Keratinocyte (primary cell): ENCODE measurements at regions not wholly inside any gene's neighbourhood (a gene's known extent, or its start where the extent isn't known, plus 50 kb on each side); places are given as distances from the start of the nearest gene placed in this dataset.

Source experiments
- DNase-seq: peaks from one replicate; pipeline ENCODE4 v3.0.0-alpha.2; 2011; ENCODE audit warnings: low read depth, missing footprints, low spot score
- FAIRE-seq: peaks from 2 replicates; lab custom pipeline; 2011; peaks lifted over from hg19 to GRCh38; lab: Jason Lieb, UNC
- H2AFZ ChIP-seq: 2 replicates; pipeline ENCODE4 v1.6.0; 2012; ENCODE audit warnings: low read length, control low read depth, inconsistent platforms; ENCODE audit not compliant: control insufficient read depth
- H3K27ac ChIP-seq: 2 replicates; pipeline ENCODE4 v1.5.1; 2011; ENCODE audit warnings: low read length; ENCODE audit not compliant: control insufficient read depth, insufficient read depth
- H3K27me3 ChIP-seq: 3 replicates; pipeline ENCODE4 v1.6.0; 2011; ENCODE audit warnings: low read length; ENCODE audit not compliant: control insufficient read depth, insufficient read depth; ENCODE audit errors: extremely low read depth
- H3K36me3 ChIP-seq, 2 experiments: 2 replicates in 1 of 2; 3 replicates in 1 of 2; pipeline ENCODE4 v1.5.1; 2011; ENCODE audit warnings: low read length in 2 of 2, mild to moderate bottlenecking in 1 of 2; ENCODE audit not compliant: control insufficient read depth in 2 of 2, insufficient read depth in 2 of 2; ENCODE audit errors: extremely low read depth in 1 of 2
- H3K4me1 ChIP-seq: 3 replicates; pipeline ENCODE4 v1.5.1; 2011; ENCODE audit warnings: low read length; ENCODE audit not compliant: control insufficient read depth, insufficient read depth; ENCODE audit errors: extremely low read depth
- H3K4me2 ChIP-seq: 3 replicates; pipeline ENCODE4 v1.6.0; 2011; ENCODE audit warnings: low read depth, low read length; ENCODE audit not compliant: control insufficient read depth, insufficient read depth; ENCODE audit errors: extremely low read depth
- H3K4me3 ChIP-seq, 3 experiments: fragments of 200-600 bp in 1 of 3; sonication (generic) in 1 of 3; 2 replicates in 2 of 3; 3 replicates in 1 of 3; pipeline ENCODE4 v1.5.1; 2011 to 2016; ENCODE audit warnings: low read length in 3 of 3, mild to moderate bottlenecking in 3 of 3, control low read depth in 2 of 3, inconsistent platforms in 1 of 3, low read depth in 1 of 3, mixed read lengths in 1 of 3, mixed run types in 1 of 3, moderate library complexity in 1 of 3; ENCODE audit not compliant: control insufficient read depth in 2 of 3, insufficient read depth in 2 of 3; ENCODE audit errors: extremely low read depth in 1 of 3
- H3K79me2 ChIP-seq: 2 replicates; pipeline ENCODE4 v1.6.0; 2012; ENCODE audit warnings: low read length; ENCODE audit not compliant: control insufficient read depth, insufficient read depth
- H3K9ac ChIP-seq: 3 replicates; pipeline ENCODE4 v1.6.0; 2011; ENCODE audit warnings: low read length; ENCODE audit not compliant: control insufficient read depth, insufficient read depth; ENCODE audit errors: extremely low read depth
- H3K9me1 ChIP-seq: 3 replicates; pipeline ENCODE4 v1.6.0; 2011; ENCODE audit warnings: low read length; ENCODE audit not compliant: control insufficient read depth, insufficient read depth; ENCODE audit errors: extremely low read depth
- H3K9me3 ChIP-seq: 2 replicates; pipeline ENCODE4 v1.5.1; 2012; ENCODE audit warnings: low read depth, low read length; ENCODE audit not compliant: control insufficient read depth
- H4K20me1 ChIP-seq: 3 replicates; pipeline ENCODE4 v1.6.0; 2011; ENCODE audit warnings: low read length; ENCODE audit not compliant: control insufficient read depth, insufficient read depth; ENCODE audit errors: extremely low read depth
- CTCF ChIP-seq, 3 experiments: IDR thresholded peaks in 1 of 3; conservative IDR thresholded peaks in 1 of 3; optimal IDR thresholded peaks in 1 of 3; 2 replicates in 2 of 3; 3 replicates in 1 of 3; pipeline versions ENCODE3 to v1.5.1; 2011; ENCODE audit warnings: low read length in 3 of 3, mild to moderate bottlenecking in 3 of 3, moderate library complexity in 2 of 3, control low read depth in 1 of 3, inconsistent platforms in 1 of 3; ENCODE audit not compliant: insufficient read depth in 2 of 3; ENCODE audit errors: extremely low read depth in 1 of 3
- EZH2 ChIP-seq: IDR thresholded peaks from one replicate; pipeline ENCODE4 v1.6.1; 2012; ENCODE audit warnings: inconsistent platforms, mild to moderate bottlenecking, low read length, moderate library complexity
- dilution Hi-C: fragments of 300-500 bp; cut with MboI; formaldehyde crosslinking; loops from one replicate; pipeline ENCODE4 v1.7.0; 2020; ENCODE audit warnings: low sequenced_read_pairs; ENCODE audit not compliant: extremely low pct_ligation_motif_present

GRCh38 chr5:89178541-89178940 is 295.6 kb upstream of the MEF2C start:
- Histone ChIP-seq H3K4me1 (no peaks in the 10 kb centered on the region), H3K9me1 (no peaks in the 10 kb centered on the region), H3K4me2 (no peak overlapping the region), H3K27ac (no peak overlapping the region), H3K9me3 (no peaks in the 10 kb centered on the region), H4K20me1 (no peaks in the 10 kb centered on the region), H2AFZ (no peak overlapping the region), H3K79me2 (no peaks in the 10 kb centered on the region), H3K9ac (no peak overlapping the region), H3K36me3 (no peaks in the 10 kb centered on the region), H3K27me3 (no peaks in the 10 kb centered on the region), H3K4me3 (no peak overlapping the region)
- dilution Hi-C loops: no loop called here
- no peak for DNase-seq
- TF ChIP-seq CTCF (optimal IDR thresholded peaks at IDR 0.05 in 1 of 3, IDR thresholded peaks at IDR 0.05 in 1 of 3, conservative IDR thresholded peaks at IDR 0.05 in 1 of 3; ENCODE audit: extremely low read depth in 1 of 3, insufficient read depth in 2 of 3, low read length in 3 of 3): no peak
- TF ChIP-seq EZH2: no peak
- FAIRE-seq: no peak

- no peak for FAIRE-seq
- H3K27me3 ChIP-seq: no peaks in the 10 kb centered on the region
- TF ChIP-seq CTCF (optimal IDR thresholded peaks at IDR 0.05 in 1 of 3, IDR thresholded peaks at IDR 0.05 in 1 of 3, conservative IDR thresholded peaks at IDR 0.05 in 1 of 3; ENCODE audit: extremely low read depth in 1 of 3, insufficient read depth in 2 of 3, low read length in 3 of 3) (no peak), EZH2 (no peak)
- no peak overlapping the region for H3K27ac ChIP-seq
- no peaks in the 10 kb centered on the region for H3K9me1 ChIP-seq
- H3K4me3 ChIP-seq: no peak overlapping the region
- H3K9ac ChIP-seq: no peak overlapping the region
- H3K9me3 ChIP-seq: no peaks in the 10 kb centered on the region
- no peaks in the 10 kb centered on the region for H3K4me1 ChIP-seq
- DNase-seq: no peak
- dilution Hi-C loops: no loop called here
- no peaks in the 10 kb centered on the region for H3K36me3 ChIP-seq
- no peak overlapping the region for H3K4me2 ChIP-seq
- no peak overlapping the region for H2AFZ ChIP-seq
- no peaks in the 10 kb centered on the region for H4K20me1 ChIP-seq
- H3K79me2 ChIP-seq: no peaks in the 10 kb centered on the region
These were observed 290.5 kb upstream of the MEF2C start for GRCh38 chr5:89173528-89173927.
